GM12891 (cell line): ENCODE measurements at regions not wholly inside any gene's neighbourhood (a gene's known extent, or its start where the extent isn't known, plus 50 kb on each side); places are given as distances from the start of the nearest gene placed in this dataset.

Source experiments
- POLR2A ChIP-seq: IDR thresholded peaks from 2 replicates; pipeline ENCODE4 v1.6.1; 2011; ENCODE audit warnings: low read depth, low read length, control low read depth
- SPI1 ChIP-seq: IDR thresholded peaks from 2 replicates; pipeline ENCODE4 v1.6.1; 2011; ENCODE audit warnings: low read depth, low read length, control low read depth

GRCh38 chr5:45035991-45036390 is 227.2 kb downstream of the MRPS30 start:
- TF ChIP-seq POLR2A: no peak
- TF ChIP-seq SPI1: no peak
